ENCODE measurements at regions not wholly inside any gene's neighbourhood (a gene's known extent, or its start where the extent isn't known, plus 50 kb on each side); places are given as distances from the start of the nearest gene placed in this dataset.

DNA sequence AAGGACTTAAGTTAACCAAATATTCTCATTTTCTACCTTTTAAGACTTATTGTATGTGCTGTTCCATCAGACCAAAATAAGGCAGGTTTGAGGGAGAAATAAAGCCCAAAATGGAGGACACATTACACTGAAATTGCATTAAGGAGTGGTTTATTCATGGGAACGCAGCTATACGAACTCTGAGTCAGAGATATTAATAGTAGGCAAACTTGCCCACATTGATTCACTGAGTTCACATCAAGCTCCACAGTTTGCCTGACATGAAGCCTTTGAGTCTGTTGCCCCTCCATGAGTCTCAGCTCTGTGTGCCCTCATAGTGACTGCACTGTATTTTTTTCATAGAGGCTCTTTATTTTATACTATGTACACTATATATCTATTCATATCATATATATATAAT lies 135.0 kb upstream of the SNX2 start:
- TF ChIP-seq EZH2phosphoT487 (IDR thresholded peaks at IDR 0.05; ENCODE audit: borderline replicate concordance, low read depth): no peak
- TF ChIP-seq, protein P1, sequence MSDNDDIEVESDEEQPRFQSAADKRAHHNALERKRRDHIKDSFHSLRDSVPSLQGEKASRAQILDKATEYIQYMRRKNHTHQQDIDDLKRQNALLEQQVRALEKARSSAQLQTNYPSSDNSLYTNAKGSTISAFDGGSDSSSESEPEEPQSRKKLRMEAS (IDR thresholded peaks at IDR 0.05; ENCODE audit: low read depth): no peak
- TF ChIP-seq TAF1 (IDR thresholded peaks at IDR 0.05; ENCODE audit: borderline replicate concordance, low read depth, low read length): no peak
